ENCODE measurements at regions not wholly inside any gene's neighbourhood (a gene's known extent, or its start where the extent isn't known, plus 50 kb on each side); places are given as distances from the start of the nearest gene placed in this dataset.

DNA sequence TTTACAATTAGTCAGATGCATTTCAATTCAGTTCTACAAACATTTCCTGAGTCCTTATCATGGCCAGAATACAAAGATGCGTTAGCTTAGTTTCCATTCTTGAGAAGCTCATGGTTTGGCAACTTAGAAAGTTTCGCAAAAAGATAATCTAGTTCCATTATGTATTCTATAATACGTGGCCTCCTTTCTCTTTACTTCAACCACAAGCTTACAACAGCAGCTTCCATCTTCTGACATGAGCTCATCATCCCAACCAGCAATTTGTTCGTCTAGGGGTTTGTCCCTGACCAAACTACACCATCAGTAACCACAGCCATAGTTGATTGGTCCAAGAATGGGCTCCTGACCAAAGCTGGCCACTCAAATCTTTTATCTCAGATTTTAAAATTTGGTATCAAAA, 267.6 kb upstream of the TBC1D5 start (continued):
- TF ChIP-seq, protein P1, sequence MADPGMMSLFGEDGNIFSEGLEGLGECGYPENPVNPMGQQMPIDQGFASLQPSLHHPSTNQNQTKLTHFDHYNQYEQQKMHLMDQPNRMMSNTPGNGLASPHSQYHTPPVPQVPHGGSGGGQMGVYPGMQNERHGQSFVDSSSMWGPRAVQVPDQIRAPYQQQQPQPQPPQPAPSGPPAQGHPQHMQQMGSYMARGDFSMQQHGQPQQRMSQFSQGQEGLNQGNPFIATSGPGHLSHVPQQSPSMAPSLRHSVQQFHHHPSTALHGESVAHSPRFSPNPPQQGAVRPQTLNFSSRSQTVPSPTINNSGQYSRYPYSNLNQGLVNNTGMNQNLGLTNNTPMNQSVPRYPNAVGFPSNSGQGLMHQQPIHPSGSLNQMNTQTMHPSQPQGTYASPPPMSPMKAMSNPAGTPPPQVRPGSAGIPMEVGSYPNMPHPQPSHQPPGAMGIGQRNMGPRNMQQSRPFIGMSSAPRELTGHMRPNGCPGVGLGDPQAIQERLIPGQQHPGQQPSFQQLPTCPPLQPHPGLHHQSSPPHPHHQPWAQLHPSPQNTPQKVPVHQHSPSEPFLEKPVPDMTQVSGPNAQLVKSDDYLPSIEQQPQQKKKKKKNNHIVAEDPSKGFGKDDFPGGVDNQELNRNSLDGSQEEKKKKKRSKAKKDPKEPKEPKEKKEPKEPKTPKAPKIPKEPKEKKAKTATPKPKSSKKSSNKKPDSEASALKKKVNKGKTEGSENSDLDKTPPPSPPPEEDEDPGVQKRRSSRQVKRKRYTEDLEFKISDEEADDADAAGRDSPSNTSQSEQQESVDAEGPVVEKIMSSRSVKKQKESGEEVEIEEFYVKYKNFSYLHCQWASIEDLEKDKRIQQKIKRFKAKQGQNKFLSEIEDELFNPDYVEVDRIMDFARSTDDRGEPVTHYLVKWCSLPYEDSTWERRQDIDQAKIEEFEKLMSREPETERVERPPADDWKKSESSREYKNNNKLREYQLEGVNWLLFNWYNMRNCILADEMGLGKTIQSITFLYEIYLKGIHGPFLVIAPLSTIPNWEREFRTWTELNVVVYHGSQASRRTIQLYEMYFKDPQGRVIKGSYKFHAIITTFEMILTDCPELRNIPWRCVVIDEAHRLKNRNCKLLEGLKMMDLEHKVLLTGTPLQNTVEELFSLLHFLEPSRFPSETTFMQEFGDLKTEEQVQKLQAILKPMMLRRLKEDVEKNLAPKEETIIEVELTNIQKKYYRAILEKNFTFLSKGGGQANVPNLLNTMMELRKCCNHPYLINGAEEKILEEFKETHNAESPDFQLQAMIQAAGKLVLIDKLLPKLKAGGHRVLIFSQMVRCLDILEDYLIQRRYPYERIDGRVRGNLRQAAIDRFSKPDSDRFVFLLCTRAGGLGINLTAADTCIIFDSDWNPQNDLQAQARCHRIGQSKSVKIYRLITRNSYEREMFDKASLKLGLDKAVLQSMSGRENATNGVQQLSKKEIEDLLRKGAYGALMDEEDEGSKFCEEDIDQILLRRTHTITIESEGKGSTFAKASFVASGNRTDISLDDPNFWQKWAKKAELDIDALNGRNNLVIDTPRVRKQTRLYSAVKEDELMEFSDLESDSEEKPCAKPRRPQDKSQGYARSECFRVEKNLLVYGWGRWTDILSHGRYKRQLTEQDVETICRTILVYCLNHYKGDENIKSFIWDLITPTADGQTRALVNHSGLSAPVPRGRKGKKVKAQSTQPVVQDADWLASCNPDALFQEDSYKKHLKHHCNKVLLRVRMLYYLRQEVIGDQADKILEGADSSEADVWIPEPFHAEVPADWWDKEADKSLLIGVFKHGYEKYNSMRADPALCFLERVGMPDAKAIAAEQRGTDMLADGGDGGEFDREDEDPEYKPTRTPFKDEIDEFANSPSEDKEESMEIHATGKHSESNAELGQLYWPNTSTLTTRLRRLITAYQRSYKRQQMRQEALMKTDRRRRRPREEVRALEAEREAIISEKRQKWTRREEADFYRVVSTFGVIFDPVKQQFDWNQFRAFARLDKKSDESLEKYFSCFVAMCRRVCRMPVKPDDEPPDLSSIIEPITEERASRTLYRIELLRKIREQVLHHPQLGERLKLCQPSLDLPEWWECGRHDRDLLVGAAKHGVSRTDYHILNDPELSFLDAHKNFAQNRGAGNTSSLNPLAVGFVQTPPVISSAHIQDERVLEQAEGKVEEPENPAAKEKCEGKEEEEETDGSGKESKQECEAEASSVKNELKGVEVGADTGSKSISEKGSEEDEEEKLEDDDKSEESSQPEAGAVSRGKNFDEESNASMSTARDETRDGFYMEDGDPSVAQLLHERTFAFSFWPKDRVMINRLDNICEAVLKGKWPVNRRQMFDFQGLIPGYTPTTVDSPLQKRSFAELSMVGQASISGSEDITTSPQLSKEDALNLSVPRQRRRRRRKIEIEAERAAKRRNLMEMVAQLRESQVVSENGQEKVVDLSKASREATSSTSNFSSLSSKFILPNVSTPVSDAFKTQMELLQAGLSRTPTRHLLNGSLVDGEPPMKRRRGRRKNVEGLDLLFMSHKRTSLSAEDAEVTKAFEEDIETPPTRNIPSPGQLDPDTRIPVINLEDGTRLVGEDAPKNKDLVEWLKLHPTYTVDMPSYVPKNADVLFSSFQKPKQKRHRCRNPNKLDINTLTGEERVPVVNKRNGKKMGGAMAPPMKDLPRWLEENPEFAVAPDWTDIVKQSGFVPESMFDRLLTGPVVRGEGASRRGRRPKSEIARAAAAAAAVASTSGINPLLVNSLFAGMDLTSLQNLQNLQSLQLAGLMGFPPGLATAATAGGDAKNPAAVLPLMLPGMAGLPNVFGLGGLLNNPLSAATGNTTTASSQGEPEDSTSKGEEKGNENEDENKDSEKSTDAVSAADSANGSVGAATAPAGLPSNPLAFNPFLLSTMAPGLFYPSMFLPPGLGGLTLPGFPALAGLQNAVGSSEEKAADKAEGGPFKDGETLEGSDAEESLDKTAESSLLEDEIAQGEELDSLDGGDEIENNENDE (IDR thresholded peaks at IDR 0.05; ENCODE audit: insufficient replicate concordance, low read length), result no peak
- no peak for TF ChIP-seq CBX8 (IDR thresholded peaks at IDR 0.05; ENCODE audit: borderline replicate concordance, low read depth, low read length)
- no peak for TF ChIP-seq SP1 (IDR thresholded peaks at IDR 0.05; ENCODE audit: low read depth, low read length)
- no peak for TF ChIP-seq TBP (IDR thresholded peaks at IDR 0.05; ENCODE audit: low read depth, low read length)
- TF ChIP-seq, protein P2, sequence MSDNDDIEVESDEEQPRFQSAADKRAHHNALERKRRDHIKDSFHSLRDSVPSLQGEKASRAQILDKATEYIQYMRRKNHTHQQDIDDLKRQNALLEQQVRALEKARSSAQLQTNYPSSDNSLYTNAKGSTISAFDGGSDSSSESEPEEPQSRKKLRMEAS (IDR thresholded peaks at IDR 0.05), result no peak
- no peak for TF ChIP-seq JUN (IDR thresholded peaks at IDR 0.05; ENCODE audit: low read depth, low read length)
- no peak for TF ChIP-seq KDM1A (IDR thresholded peaks at IDR 0.05; ENCODE audit: borderline replicate concordance, low read length)
- no peak for TF ChIP-seq SRF (IDR thresholded peaks at IDR 0.05; ENCODE audit: low read depth, low read length)
- no peak for TF ChIP-seq JUND (IDR thresholded peaks at IDR 0.05; ENCODE audit: low read length)
- TF ChIP-seq, protein P3, sequence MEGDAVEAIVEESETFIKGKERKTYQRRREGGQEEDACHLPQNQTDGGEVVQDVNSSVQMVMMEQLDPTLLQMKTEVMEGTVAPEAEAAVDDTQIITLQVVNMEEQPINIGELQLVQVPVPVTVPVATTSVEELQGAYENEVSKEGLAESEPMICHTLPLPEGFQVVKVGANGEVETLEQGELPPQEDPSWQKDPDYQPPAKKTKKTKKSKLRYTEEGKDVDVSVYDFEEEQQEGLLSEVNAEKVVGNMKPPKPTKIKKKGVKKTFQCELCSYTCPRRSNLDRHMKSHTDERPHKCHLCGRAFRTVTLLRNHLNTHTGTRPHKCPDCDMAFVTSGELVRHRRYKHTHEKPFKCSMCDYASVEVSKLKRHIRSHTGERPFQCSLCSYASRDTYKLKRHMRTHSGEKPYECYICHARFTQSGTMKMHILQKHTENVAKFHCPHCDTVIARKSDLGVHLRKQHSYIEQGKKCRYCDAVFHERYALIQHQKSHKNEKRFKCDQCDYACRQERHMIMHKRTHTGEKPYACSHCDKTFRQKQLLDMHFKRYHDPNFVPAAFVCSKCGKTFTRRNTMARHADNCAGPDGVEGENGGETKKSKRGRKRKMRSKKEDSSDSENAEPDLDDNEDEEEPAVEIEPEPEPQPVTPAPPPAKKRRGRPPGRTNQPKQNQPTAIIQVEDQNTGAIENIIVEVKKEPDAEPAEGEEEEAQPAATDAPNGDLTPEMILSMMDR (IDR thresholded peaks at IDR 0.05; ENCODE audit: control extremely low read depth in 1 of 3, insufficient read depth in 1 of 3, low read depth in 1 of 3, low read length in 3 of 3), result no peak

Measured in H1 (cell line).